H1 (cell line): ENCODE measurements at regions not wholly inside any gene's neighbourhood (a gene's known extent, or its start where the extent isn't known, plus 50 kb on each side); places are given as distances from the start of the nearest gene placed in this dataset.

Experiments
- CBX8 ChIP-seq: fragments of 300-800, 300-1000 bp; sonication (generic); IDR thresholded peaks from 2 replicates; pipeline ENCODE4 v1.7.1; 2016; ENCODE audit warnings: low read depth, low read length, borderline replicate concordance
- EGR1 ChIP-seq: IDR thresholded peaks from 2 replicates; pipeline ENCODE4 v1.6.1; 2011; ENCODE audit warnings: low read depth, low read length, borderline replicate concordance
- EP300 ChIP-seq, 2 experiments: IDR thresholded peaks; 1 replicate in 1 of 2; 2 replicates in 1 of 2; pipeline ENCODE4 v1.6.1; 2011 to 2012; ENCODE audit warnings: low read depth in 2 of 2, low read length in 2 of 2, mild to moderate bottlenecking in 2 of 2, borderline replicate concordance in 1 of 2, inconsistent platforms in 1 of 2, moderate library complexity in 1 of 2
- GTF2F1 ChIP-seq: IDR thresholded peaks from 2 replicates; pipeline ENCODE4 v1.6.1; 2012; ENCODE audit warnings: low read depth, low read length, improper control_type of control experiment, borderline replicate concordance
- KDM5A ChIP-seq: fragments of 200-600 bp; IDR thresholded peaks from 2 replicates; pipeline ENCODE4 v1.7.1; 2012; ENCODE audit warnings: mild to moderate bottlenecking, low read length, inconsistent platforms, mixed read lengths
- RFX5 ChIP-seq: IDR thresholded peaks from 2 replicates; pipeline ENCODE4 v1.6.1; 2011; ENCODE audit warnings: low read depth, low read length, improper control_type of control experiment, borderline replicate concordance
- SAP30 ChIP-seq: fragments of 300-600 bp; sonication (generic); IDR thresholded peaks from 2 replicates; pipeline ENCODE4 v1.7.1; 2012; ENCODE audit warnings: low read length, moderate library complexity, mild to moderate bottlenecking, inconsistent platforms; ENCODE audit not compliant: insufficient read depth, insufficient replicate concordance
- SIRT6 ChIP-seq: IDR thresholded peaks from one replicate; pipeline ENCODE4 v1.7.1; 2012; ENCODE audit warnings: low read length, inconsistent platforms
- SRF ChIP-seq: IDR thresholded peaks from 2 replicates; pipeline ENCODE4 v1.6.1; 2011; ENCODE audit warnings: mild to moderate bottlenecking, low read depth, low read length, moderate library complexity
- TAF1 ChIP-seq: IDR thresholded peaks from 2 replicates; pipeline ENCODE4 v1.6.1; 2011; ENCODE audit warnings: mild to moderate bottlenecking, low read depth, low read length
- TCF12 ChIP-seq: IDR thresholded peaks from 2 replicates; pipeline ENCODE4 v1.6.1; 2011; ENCODE audit warnings: low read depth, mild to moderate bottlenecking, low read length
- TEAD4 ChIP-seq: IDR thresholded peaks from 2 replicates; pipeline ENCODE4 v1.6.1; 2012; ENCODE audit warnings: low read depth, low read length, inconsistent platforms, mixed read lengths
- TF ChIP-seq, protein P1 (sequence below): fragments of 300-600 bp; sonication (generic); IDR thresholded peaks from 2 replicates; pipeline ENCODE4 v1.7.1; 2012; ENCODE audit warnings: low read length, moderate library complexity, mild to moderate bottlenecking, inconsistent platforms; ENCODE audit not compliant: insufficient replicate concordance

DNA sequence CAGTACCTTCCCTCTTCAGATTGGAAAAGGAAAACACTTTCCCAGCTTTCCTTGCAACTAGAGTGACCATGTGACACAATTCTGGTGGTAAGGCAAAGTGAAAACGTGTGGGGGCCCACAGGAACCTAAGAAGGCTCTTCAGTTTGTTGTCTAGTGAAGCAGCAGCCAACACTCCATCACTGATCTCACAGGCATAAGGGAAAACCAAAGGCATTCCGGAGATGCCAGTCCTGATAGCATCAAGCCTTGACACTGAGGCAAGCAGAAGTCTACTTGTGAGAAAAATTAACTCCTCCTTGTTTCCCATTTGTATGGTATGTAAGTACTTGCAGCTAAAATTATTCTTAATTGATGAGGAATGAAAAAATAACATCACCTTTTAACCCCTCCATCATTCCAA lies 88.3 kb downstream of the ETAA1 start (continued):
- TF ChIP-seq, protein P1, sequence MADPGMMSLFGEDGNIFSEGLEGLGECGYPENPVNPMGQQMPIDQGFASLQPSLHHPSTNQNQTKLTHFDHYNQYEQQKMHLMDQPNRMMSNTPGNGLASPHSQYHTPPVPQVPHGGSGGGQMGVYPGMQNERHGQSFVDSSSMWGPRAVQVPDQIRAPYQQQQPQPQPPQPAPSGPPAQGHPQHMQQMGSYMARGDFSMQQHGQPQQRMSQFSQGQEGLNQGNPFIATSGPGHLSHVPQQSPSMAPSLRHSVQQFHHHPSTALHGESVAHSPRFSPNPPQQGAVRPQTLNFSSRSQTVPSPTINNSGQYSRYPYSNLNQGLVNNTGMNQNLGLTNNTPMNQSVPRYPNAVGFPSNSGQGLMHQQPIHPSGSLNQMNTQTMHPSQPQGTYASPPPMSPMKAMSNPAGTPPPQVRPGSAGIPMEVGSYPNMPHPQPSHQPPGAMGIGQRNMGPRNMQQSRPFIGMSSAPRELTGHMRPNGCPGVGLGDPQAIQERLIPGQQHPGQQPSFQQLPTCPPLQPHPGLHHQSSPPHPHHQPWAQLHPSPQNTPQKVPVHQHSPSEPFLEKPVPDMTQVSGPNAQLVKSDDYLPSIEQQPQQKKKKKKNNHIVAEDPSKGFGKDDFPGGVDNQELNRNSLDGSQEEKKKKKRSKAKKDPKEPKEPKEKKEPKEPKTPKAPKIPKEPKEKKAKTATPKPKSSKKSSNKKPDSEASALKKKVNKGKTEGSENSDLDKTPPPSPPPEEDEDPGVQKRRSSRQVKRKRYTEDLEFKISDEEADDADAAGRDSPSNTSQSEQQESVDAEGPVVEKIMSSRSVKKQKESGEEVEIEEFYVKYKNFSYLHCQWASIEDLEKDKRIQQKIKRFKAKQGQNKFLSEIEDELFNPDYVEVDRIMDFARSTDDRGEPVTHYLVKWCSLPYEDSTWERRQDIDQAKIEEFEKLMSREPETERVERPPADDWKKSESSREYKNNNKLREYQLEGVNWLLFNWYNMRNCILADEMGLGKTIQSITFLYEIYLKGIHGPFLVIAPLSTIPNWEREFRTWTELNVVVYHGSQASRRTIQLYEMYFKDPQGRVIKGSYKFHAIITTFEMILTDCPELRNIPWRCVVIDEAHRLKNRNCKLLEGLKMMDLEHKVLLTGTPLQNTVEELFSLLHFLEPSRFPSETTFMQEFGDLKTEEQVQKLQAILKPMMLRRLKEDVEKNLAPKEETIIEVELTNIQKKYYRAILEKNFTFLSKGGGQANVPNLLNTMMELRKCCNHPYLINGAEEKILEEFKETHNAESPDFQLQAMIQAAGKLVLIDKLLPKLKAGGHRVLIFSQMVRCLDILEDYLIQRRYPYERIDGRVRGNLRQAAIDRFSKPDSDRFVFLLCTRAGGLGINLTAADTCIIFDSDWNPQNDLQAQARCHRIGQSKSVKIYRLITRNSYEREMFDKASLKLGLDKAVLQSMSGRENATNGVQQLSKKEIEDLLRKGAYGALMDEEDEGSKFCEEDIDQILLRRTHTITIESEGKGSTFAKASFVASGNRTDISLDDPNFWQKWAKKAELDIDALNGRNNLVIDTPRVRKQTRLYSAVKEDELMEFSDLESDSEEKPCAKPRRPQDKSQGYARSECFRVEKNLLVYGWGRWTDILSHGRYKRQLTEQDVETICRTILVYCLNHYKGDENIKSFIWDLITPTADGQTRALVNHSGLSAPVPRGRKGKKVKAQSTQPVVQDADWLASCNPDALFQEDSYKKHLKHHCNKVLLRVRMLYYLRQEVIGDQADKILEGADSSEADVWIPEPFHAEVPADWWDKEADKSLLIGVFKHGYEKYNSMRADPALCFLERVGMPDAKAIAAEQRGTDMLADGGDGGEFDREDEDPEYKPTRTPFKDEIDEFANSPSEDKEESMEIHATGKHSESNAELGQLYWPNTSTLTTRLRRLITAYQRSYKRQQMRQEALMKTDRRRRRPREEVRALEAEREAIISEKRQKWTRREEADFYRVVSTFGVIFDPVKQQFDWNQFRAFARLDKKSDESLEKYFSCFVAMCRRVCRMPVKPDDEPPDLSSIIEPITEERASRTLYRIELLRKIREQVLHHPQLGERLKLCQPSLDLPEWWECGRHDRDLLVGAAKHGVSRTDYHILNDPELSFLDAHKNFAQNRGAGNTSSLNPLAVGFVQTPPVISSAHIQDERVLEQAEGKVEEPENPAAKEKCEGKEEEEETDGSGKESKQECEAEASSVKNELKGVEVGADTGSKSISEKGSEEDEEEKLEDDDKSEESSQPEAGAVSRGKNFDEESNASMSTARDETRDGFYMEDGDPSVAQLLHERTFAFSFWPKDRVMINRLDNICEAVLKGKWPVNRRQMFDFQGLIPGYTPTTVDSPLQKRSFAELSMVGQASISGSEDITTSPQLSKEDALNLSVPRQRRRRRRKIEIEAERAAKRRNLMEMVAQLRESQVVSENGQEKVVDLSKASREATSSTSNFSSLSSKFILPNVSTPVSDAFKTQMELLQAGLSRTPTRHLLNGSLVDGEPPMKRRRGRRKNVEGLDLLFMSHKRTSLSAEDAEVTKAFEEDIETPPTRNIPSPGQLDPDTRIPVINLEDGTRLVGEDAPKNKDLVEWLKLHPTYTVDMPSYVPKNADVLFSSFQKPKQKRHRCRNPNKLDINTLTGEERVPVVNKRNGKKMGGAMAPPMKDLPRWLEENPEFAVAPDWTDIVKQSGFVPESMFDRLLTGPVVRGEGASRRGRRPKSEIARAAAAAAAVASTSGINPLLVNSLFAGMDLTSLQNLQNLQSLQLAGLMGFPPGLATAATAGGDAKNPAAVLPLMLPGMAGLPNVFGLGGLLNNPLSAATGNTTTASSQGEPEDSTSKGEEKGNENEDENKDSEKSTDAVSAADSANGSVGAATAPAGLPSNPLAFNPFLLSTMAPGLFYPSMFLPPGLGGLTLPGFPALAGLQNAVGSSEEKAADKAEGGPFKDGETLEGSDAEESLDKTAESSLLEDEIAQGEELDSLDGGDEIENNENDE = no peak
- TF ChIP-seq TCF12 (no peak), KDM5A (no peak), SIRT6 (no peak), GTF2F1 (no peak), RFX5 (no peak), TEAD4 (no peak), EGR1 (no peak), SAP30 (no peak), EP300 (IDR thresholded peaks at IDR 0.05; ENCODE audit: borderline replicate concordance in 1 of 2, low read depth in 2 of 2, low read length in 2 of 2) (no peak), CBX8 (no peak), SRF (no peak), TAF1 (no peak)
